ENCODE measurements at regions not wholly inside any gene's neighbourhood (a gene's known extent, or its start where the extent isn't known, plus 50 kb on each side); places are given as distances from the start of the nearest gene placed in this dataset.
"Not testable (repeated sequence)": the region's sequence is repeated elsewhere in the genome, so short reads cannot be mapped to it uniquely, and the experiment has no call there.

- ChIA-PET POLR2A (ENCODE audit: low non-redundant PET) (no interaction called here), CTCF (no interaction called here)
- no peak for TF ChIP-seq CTCF (conservative IDR thresholded peaks at IDR 0.05; ENCODE audit: low read depth)
- no peak overlapping the region for H3K27ac ChIP-seq
- DNase-seq (ENCODE audit: low spot score) = no peak
Measured at GRCh38 chr7:46264646-46265045, 343.6 kb upstream of the IGFBP3 start.

GRCh38 chr7:46261638-46262037 lies 340.6 kb upstream of the IGFBP3 start:
- H3K27ac ChIP-seq; DNase-seq (ENCODE audit: low spot score); CTCF ChIA-PET; POLR2A ChIA-PET (ENCODE audit: low non-redundant PET): not testable (repeated sequence)

GRCh38 chr7:46259947-46260346 lies 338.9 kb upstream of the IGFBP3 start:
- TF ChIP-seq CTCF (conservative IDR thresholded peaks at IDR 0.05; ENCODE audit: low read depth) = no peak
- POLR2A ChIA-PET (ENCODE audit: low non-redundant PET) = interaction anchor here (0.6 kb wide), 1 partner anchor 673 kb away, joined by 7 read pairs; no protein-coding TSS in a partner anchor
- CTCF ChIA-PET = interaction anchor here (0.6 kb wide), 1 partner anchor 21 kb away, joined by 3 read pairs; no protein-coding TSS in a partner anchor
- no peak overlapping the region for H3K27ac ChIP-seq
- DNase-seq (ENCODE audit: low spot score) = no peak

GRCh38 chr7:46257761-46258448 lies 336.8 kb upstream of the IGFBP3 start:
- CTCF ChIA-PET = interaction anchor here (0.6 kb wide), 1 partner anchor 546 kb away, joined by 3 read pairs; no protein-coding TSS in a partner anchor
- peak overlapping the region; percentile 59; the same call in 1 of the 2 replicates for H3K27ac ChIP-seq
- DNase-seq (ENCODE audit: low spot score) = peak; percentile 82
- no peak for TF ChIP-seq CTCF (conservative IDR thresholded peaks at IDR 0.05; ENCODE audit: low read depth)
- POLR2A ChIA-PET (ENCODE audit: low non-redundant PET) = no interaction called here

- H3K27ac ChIP-seq = peak overlapping the region; percentile 28; the same call in 1 of the 2 replicates
- CTCF ChIA-PET = no interaction called here
- POLR2A ChIA-PET (ENCODE audit: low non-redundant PET) = no interaction called here
- TF ChIP-seq CTCF (conservative IDR thresholded peaks at IDR 0.05; ENCODE audit: low read depth) = no peak
- no peak for DNase-seq (ENCODE audit: low spot score)
Measured at GRCh38 chr7:46256870-46257661, 336.0 kb upstream of the IGFBP3 start.

GRCh38 chr7:46253520-46253919 lies 332.4 kb upstream of the IGFBP3 start:
- no peak for DNase-seq (ENCODE audit: low spot score)
- ChIA-PET CTCF (no interaction called here), POLR2A (ENCODE audit: low non-redundant PET) (no interaction called here)

More at GRCh38 chr7:46253520-46253919, 332.4 kb upstream of the IGFBP3 start:
- no peak overlapping the region for H3K27ac ChIP-seq
- TF ChIP-seq CTCF (conservative IDR thresholded peaks at IDR 0.05; ENCODE audit: low read depth) = no peak

All from RWPE1 (cell line).